ENCODE measurements at regions not wholly inside any gene's neighbourhood (a gene's known extent, or its start where the extent isn't known, plus 50 kb on each side); places are given as distances from the start of the nearest gene placed in this dataset.
A peak's percentile ranks its signal among the peaks of the same experiment; 100 is the strongest.

GRCh38 chr12:92615086-92615485, 87.7 kb upstream of the PLEKHG7 start:
- no peak for DNase-seq (ENCODE audit: low read depth in 3 of 3)

DNA sequence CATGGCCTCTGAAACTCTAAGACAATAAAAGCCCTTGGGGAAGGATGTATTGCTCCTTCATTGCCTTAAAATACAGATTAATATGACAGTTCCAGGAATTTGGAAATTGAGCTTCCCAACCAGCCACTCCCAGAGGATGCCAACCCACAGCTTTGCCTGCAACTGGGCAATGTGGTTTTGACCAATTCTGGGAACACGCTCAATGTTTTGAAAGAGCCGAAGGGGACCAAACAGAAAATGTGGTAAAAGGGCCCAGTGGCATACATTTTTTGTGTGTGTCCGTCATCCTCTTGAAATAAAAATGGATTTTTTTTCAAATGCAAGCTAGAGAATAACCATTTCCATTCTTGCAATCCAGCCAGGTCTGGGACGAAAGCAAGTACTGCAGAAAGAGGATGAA, 88.3 kb upstream of the PLEKHG7 start:
- no peak for DNase-seq (ENCODE audit: low read depth in 3 of 3)

GRCh38 chr12:92614001-92614400, 88.8 kb upstream of the PLEKHG7 start:
- DNase-seq (ENCODE audit: low read depth in 3 of 3), result no peak

DNA sequence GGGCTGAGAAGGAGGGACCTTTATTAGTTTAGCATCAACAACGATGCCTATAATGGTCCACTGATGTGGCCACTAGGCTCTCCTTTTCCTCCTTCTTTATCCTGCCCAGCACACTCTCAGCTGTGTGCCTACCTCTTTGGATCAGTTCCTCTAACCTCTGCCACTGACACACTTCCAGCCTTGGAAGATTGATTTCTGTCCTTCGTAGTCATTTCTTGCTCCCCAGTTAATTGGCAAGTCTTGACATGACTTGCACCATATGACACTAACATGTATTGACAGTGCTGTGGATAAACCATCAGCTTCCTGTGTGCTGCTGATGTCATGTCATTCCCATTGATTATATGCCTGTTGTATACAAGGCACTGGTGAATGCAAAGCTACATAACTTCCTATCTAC, 90.2 kb upstream of the PLEKHG7 start:
- no peak for DNase-seq (ENCODE audit: low read depth in 3 of 3)

GRCh38 chr12:92608151-92609091, 94.4 kb upstream of the PLEKHG7 start:
- DNase-seq (ENCODE audit: low read depth in 3 of 3), result no peak

DNA sequence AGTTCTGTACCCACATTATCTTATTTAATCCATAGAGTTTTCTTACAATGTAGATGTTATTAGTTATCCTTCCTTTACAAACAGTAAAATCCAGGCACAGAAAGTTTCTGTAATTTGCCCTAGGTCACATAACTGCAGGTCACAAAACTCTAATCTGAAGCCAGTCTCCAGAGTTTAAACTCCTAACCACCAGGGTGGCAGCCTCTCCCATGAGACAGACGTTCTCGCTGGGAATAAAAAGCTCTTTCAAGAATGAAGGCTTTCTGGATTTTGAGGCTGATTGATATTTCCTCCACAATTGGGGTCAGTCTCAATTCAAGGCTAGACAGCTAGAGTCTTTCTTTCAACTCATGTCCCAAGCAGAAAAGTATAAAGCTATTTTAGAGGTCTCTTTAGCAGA, 95.8 kb upstream of the PLEKHG7 start:
- DNase-seq (ENCODE audit: low read depth in 3 of 3), result no peak

DNA sequence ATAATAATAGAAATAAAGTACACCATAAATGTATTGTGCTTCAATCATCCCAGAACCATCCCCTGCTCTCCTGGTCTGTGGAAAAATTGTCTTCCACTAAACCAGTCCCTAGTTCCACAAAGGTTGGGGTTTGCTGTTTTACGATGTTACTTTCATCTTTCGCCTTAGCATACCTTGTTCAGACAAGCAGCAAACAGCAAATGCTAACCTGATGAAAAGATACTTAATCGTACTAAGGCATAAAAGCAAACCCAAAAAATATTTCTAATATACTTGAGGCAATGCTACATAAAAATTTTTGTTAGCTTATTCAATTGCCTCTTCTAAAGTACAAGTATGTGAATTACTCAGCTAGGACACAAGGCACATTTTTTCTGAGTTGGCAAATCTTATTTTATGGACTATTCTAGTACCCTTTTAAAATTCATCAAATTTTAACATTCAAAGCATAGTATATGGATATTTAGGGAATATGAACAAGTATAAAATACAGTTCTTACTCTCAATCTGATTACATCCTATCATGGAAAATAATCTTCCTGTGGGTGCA, 97.1 kb upstream of the PLEKHG7 start:
- no peak for DNase-seq (ENCODE audit: low read depth in 3 of 3)

DNA sequence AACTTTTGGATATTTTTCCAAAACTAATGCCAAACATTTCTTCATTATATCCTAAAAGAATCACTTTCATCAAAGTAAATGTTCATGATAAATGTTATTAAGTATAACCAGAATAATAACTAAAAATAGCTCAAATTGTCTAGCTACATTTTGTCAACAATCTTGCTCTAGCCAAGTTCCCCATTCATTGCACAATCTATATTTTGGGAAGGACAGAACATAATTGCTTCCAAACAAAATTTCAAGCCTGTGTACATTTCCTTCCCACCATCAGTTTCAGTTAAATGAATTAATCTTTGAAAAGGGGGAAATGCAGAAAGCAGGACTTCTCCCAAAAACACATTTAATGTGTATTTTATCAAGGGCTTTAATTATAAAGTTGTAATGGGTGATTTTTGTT, 98.0 kb upstream of the PLEKHG7 start:
- no peak for DNase-seq (ENCODE audit: low read depth in 3 of 3)

DNA sequence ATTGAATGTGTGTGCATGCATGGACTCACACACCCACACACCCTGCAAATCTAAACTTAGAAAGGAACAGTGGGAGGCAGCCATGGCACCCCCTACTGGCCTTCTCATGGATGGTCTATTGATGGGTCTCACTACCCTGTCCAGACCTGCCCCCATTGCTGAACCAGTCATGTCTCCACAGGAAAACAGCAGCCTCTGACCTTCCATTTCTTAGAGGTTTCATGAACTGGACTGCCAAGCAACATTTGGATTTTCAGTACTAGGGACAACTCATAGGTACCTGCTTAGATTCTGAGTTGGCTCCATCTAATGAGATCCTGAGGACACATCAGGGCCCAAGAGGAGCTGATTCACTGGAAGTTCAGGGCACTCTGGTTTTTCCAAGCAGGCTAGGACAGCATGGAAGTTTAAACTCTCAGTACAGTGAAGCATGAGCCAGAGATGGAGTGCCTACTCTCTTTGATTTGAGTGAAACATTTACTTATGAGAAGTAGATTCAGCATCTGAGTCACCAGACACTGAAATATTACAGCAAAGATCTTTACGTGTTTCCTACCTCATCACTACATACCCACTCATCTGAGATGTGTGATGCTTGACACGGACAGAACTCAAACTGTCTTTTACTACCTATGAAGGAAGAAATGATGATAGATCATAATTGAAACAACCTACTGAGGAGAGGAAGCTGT, 98.9 kb upstream of the PLEKHG7 start:
- DNase-seq (ENCODE audit: low read depth in 3 of 3), result no peak

GRCh38 chr12:92602930-92603623, 99.7 kb upstream of the PLEKHG7 start:
- DNase-seq (ENCODE audit: low read depth in 3 of 3), result no peak

GRCh38 chr12:92602476-92602875, 100.3 kb upstream of the PLEKHG7 start:
- DNase-seq (ENCODE audit: low read depth in 3 of 3), result no peak

GRCh38 chr12:92601680-92602079, 101.1 kb upstream of the PLEKHG7 start:
- DNase-seq (ENCODE audit: low read depth in 3 of 3), result no peak

DNA sequence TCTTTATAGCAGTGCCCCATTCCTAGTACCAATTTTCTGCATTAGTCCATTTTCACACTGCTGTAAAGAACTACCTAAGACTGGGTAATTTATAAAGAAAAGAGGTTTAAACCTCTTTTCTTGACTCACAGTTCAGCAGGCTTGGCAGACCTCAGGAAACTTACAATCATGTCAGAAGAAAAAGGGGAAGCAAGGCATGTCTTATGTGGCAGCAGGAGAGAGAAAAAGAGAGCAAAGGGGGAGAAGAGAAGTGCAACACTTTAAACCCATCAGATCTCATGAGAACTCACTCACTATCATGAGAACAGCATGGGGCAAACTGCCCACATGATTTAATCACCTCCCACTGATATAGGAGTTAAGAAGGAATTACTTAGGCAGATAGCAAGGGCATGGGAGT, 101.6 kb upstream of the PLEKHG7 start:
- no peak for DNase-seq (ENCODE audit: low read depth in 3 of 3)

GRCh38 chr12:92600052-92600451, 102.7 kb upstream of the PLEKHG7 start:
- DNase-seq (ENCODE audit: low read depth in 3 of 3), result no peak

DNA sequence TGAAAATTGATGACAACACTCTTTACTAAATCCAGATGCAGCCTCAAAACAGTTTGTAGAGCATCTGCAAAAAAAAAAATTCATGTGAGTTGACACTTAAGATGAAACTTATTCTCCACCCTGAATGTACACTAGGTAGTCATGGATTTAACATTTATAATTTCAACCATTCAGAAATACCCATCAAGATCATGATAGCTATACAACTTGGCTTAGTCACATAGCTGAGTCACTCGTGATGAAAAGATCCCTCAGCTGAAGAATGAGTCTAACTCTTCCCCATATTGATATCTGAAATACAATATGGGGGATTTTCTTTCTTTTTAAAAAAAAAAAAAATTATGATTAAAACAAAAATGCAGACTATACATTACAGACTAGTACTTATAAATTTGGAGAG, 104.8 kb upstream of the PLEKHG7 start:
- no peak for DNase-seq (ENCODE audit: low read depth in 3 of 3)

- no peak for DNase-seq (ENCODE audit: low read depth in 3 of 3)
Observed at GRCh38 chr12:92597118-92597517, 105.7 kb upstream of the PLEKHG7 start.

DNA sequence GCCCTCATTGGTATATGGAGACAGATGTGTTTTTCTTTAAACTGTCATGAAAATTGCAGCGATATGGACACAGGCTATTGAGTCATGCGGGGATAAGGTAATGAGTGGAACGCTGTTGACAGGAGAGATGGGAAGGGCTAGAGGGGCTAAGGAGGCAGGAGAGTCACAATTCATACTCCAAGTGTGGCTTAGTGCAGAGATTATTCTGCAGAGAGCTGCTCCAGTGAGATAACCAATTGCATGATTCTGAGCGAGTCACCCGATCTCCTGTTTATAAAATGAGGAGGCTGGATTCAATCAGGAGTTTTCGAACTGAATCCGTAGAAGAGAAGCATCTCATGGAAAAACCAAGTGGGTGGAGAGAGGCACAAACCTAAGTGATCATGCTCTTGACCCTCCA, 106.4 kb upstream of the PLEKHG7 start:
- DNase-seq (ENCODE audit: low read depth in 3 of 3), result no peak

- no peak for DNase-seq (ENCODE audit: low read depth in 3 of 3)
Observed at GRCh38 chr12:92595663-92596062, 107.1 kb upstream of the PLEKHG7 start.

DNA sequence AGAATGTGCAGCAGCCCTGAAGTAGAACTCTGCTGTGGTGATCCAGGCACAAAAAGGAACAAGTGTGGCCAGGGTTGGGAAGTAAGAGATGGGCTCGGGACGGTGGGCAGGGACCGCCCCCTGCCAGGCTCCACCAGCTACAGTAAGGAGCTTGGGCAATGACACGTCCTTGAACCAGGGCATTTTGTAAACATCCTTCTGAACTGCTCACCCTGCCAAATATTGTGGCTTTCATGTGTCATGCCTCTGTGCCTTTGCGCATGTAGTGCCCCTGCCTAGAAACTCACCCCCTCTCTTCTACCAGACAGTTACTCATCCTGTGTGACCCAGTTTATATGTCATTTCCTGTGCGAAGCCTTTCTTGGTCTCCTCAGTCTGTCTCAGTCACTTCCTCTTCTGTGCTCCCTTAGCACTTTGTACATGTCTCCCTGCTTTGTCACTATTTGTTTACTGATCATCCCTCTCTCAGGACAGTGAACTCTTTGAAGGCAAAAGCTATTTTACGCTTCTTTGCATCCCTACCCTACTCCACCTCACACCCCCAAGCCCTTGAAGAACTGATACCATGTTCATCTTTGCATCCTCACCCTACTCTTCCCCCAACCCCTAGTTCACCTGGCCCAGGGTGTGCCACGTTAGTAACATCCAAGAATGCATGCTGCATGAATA, 108.9 kb upstream of the PLEKHG7 start:
- DNase-seq (ENCODE audit: low read depth in 3 of 3), result peak; percentile 30 to 72 (median 45)

GRCh38 chr12:92585115-92585727, 117.6 kb upstream of the PLEKHG7 start:
- no peak for DNase-seq (ENCODE audit: low read depth in 3 of 3)

DNA sequence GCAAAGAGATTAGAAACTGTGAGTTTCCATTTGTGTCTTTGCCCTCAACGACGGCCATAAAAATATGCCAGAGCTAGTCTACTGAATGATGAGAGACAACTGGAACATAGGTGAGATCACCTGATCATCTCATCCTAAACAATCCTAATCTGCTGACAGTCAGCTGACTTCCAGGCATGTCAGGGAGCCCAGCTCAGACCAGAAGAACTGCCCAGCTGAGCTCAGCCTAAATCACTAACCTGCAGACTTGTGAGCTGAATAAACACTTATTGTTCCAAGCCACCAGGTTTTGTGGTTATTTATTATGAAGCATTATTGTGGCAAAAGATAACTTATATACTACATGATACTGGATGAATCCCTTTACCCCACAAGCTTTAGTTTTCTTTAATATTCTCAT, 118.9 kb upstream of the PLEKHG7 start:
- DNase-seq (ENCODE audit: low read depth in 3 of 3), result no peak

Data from stimulated activated CD4-positive, alpha-beta T cell treated with anti-CD3 and anti-CD28 coated beads, TNF-alpha, amount 100 ng/mL, for 48 hours (primary cell).